ENCODE measurements at regions not wholly inside any gene's neighbourhood (a gene's known extent, or its start where the extent isn't known, plus 50 kb on each side); places are given as distances from the start of the nearest gene placed in this dataset.
A peak's percentile ranks its signal among the peaks of the same experiment; 100 is the strongest.

- Histone ChIP-seq H3K27ac (ENCODE audit: low read depth) (no peak overlapping the region), H3K4me1 (ENCODE audit: insufficient read depth) (no peaks in the 10 kb centered on the region; the same call in 1 of the 2 replicates), H4K20me1 (replicated peaks; ENCODE audit: insufficient read depth) (no peaks in the 10 kb centered on the region), H3K4me3 (no peak overlapping the region), H3F3A (replicated peaks; ENCODE audit: low read depth) (no peaks in the 10 kb centered on the region), H2AFZ (peak overlapping the region; percentile 76; the same call in 1 of the 2 replicates), H3K36me3 (ENCODE audit: insufficient read depth) (no peaks in the 10 kb centered on the region), H3K9me2 (ENCODE audit: insufficient read depth) (no peaks in the 10 kb centered on the region), H3K79me2 (replicated peaks; ENCODE audit: insufficient read depth) (no peaks in the 10 kb centered on the region), H3K27me3 (ENCODE audit: insufficient read depth) (no peaks in the 10 kb centered on the region), H3K4me2 (no peak overlapping the region)
- ATAC-seq (peak; percentile 22), DNase-seq (ENCODE audit: low spot score) (peak; percentile 50)
- Mint-ChIP-seq H3K4me1 (peaks cover 23% of the 10 kb centered on the region), H3K4me3 (no peak overlapping the region), H3K27ac (peak overlapping the region; percentile 81), H3K27me3 (ENCODE audit: insufficient read depth, low read depth, poor library complexity) (peaks cover 12% of the 10 kb centered on the region), H3K9me3 (no peaks in the 10 kb centered on the region), H3K36me3 (ENCODE audit: low read depth) (no peaks in the 10 kb centered on the region; the same call in 2 of the 3 replicates)
- TF ChIP-seq CTCF (conservative IDR thresholded peaks at IDR 0.05; ENCODE audit: low read depth in 2 of 2) (peak in 1 of 2 experiments; percentile 41; a peak in 1 of 4 replicates), EZH2phosphoT487 (IDR thresholded peaks at IDR 0.05; ENCODE audit: unreplicated experiment) (no peak)
Observed at GRCh38 chr6:170153436-170154319, 137.2 kb downstream of the DLL1 start.

DNA sequence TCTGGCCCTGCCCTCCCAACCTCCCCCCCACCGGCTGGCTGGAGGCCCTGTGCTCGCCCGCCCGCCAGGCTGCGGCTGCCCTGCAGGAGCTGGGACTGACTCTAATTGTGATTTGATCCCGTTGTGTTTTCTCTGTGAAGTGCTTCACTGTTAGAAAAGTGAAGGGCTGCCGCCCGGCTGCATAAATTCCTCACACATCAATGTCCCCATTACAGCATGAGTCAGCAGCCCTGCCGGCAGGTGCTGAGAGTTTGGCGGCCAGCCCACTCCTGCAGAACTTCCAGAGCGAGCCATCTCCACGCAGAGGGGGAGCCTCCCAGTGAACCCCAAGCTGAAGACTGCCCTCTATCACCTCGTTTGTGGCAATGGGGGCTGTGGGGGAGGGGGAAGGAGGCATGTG lies 137.9 kb downstream of the DLL1 start:
- no peak for TF ChIP-seq ETS1 (IDR thresholded peaks at IDR 0.05)
- Mint-ChIP-seq H3K27me3 (ENCODE audit: insufficient read depth, low read depth, poor library complexity) (peaks cover 16% of the 10 kb centered on the region), H3K27ac (peak overlapping the region; percentile 81), H3K9me3 (no peaks in the 10 kb centered on the region), H3K36me3 (ENCODE audit: low read depth) (no peaks in the 10 kb centered on the region; the same call in 2 of the 3 replicates), H3K4me3 (no peak overlapping the region), H3K4me1 (peaks cover 30% of the 10 kb centered on the region)
- Histone ChIP-seq H3K4me3 (no peak overlapping the region), H3K36me3 (ENCODE audit: insufficient read depth) (no peaks in the 10 kb centered on the region), H3K4me1 (ENCODE audit: insufficient read depth) (no peaks in the 10 kb centered on the region; the same call in 1 of the 2 replicates), H3F3A (replicated peaks; ENCODE audit: low read depth) (no peaks in the 10 kb centered on the region), H3K27me3 (ENCODE audit: insufficient read depth) (no peaks in the 10 kb centered on the region), H3K4me2 (no peak overlapping the region), H3K9me2 (ENCODE audit: insufficient read depth) (no peaks in the 10 kb centered on the region), H2AFZ (peak overlapping the region; percentile 76; the same call in 1 of the 2 replicates), H3K27ac (ENCODE audit: low read depth) (no peak overlapping the region), H4K20me1 (replicated peaks; ENCODE audit: insufficient read depth) (no peaks in the 10 kb centered on the region), H3K79me2 (replicated peaks; ENCODE audit: insufficient read depth) (no peaks in the 10 kb centered on the region)
- ATAC-seq (peak; percentile 47), DNase-seq (ENCODE audit: low spot score) (peak; percentile 65)

All from GM23338 (cell line).